Tibial nerve (tissue), 4 donors: ENCODE measurements at regions not wholly inside any gene's neighbourhood (a gene's known extent, or its start where the extent isn't known, plus 50 kb on each side); places are given as distances from the start of the nearest gene placed in this dataset.
"Not testable (repeated sequence)": the region's sequence is repeated elsewhere in the genome, so short reads cannot be mapped to it uniquely, and the experiment has no call there.

Source experiments
- CTCF ChIP-seq, 5 experiments: fragments of 200-600 bp in 3 of 5; fragments of 450-650 bp in 2 of 5; sonication (generic) in 3 of 5; IDR thresholded peaks; one replicate each; pipeline ENCODE4 v1.5.1; 2016 to 2019; ENCODE audit warnings: antibody characterized with exemption in 5 of 5, mild to moderate bottlenecking in 3 of 5, moderate library complexity in 2 of 5
- EP300 ChIP-seq, 2 donors: sonication (generic); formaldehyde crosslinking; IDR thresholded peaks; one replicate each; pipeline ENCODE4 v1.6.1; 2017; ENCODE audit warnings: antibody characterized with exemption in 2 of 2, mild to moderate bottlenecking in 1 of 2
- POLR2A ChIP-seq, 2 donors: fragments of 450-650 bp; IDR thresholded peaks; one replicate each; pipeline ENCODE4 v1.6.1; 2017; ENCODE audit warnings: antibody characterized with exemption in 2 of 2, mild to moderate bottlenecking in 2 of 2, moderate library complexity in 2 of 2

DNA sequence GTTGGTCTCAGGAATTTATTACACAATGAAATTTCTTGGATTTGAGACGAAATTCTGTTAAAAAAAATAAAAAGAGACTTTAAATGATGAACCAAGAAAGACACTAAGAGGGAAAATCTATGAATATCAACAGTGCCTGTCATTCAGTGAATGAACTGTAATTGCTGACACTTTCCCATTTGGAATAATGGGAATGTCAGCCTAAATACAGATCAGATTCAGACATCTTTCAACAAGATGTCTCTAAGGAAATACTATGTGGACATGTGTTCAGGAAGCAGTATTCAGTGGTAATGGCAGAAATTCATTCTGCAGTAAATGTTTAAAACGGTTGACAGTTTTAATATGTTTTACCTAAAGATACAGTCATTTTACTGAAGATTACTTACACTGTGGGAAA, 433.7 kb upstream of the FAM174A start:
- TF ChIP-seq POLR2A, CTCF, EP300 (IDR thresholded peaks at IDR 0.05): not testable (repeated sequence)
